ENCODE measurements at regions not wholly inside any gene's neighbourhood (a gene's known extent, or its start where the extent isn't known, plus 50 kb on each side); places are given as distances from the start of the nearest gene placed in this dataset.

GRCh38 chr20:24732599-24732998, 216.5 kb upstream of the CST7 start:
- Histone ChIP-seq H3K4me2 (ENCODE audit: low read depth, low read length) (no peak overlapping the region), H2AFZ (replicated peaks; ENCODE audit: low read length, poor library complexity) (no peak overlapping the region), H3K36me3 (ENCODE audit: control insufficient read depth, insufficient read depth, low read length) (no peaks in the 10 kb centered on the region), H3K14ac (replicated peaks; ENCODE audit: low read depth, low read length) (no peak overlapping the region), H3K79me1 (ENCODE audit: low read depth in 1 of 2, low read length in 2 of 2) (no peaks in the 10 kb centered on the region), H3K56ac (ENCODE audit: extremely low read depth, insufficient read depth, low read length) (no peak overlapping the region), H2AK9ac (replicated peaks; ENCODE audit: low read depth, low read length, poor library complexity) (no peak overlapping the region), H2AK5ac (ENCODE audit: low read depth, low read length) (no peak overlapping the region), H3K18ac (ENCODE audit: low read depth, low read length) (no peak overlapping the region), H2BK15ac (ENCODE audit: low read depth, low read length) (no peak overlapping the region), H3K9me1 (ENCODE audit: insufficient read depth, low read length) (no peaks in the 10 kb centered on the region; the same call in 1 of the 2 replicates), H4K20me1 (ENCODE audit: insufficient read depth, low read length) (no peaks in the 10 kb centered on the region), H4K5ac (ENCODE audit: low read depth, low read length) (no peak overlapping the region), H2BK5ac (ENCODE audit: low read depth, low read length, poor library complexity, severe bottlenecking) (no peak overlapping the region), H3K9me3 (ENCODE audit: control insufficient read depth, insufficient read depth, low read length) (no peaks in the 10 kb centered on the region; the same call in 1 of the 2 replicates), H3K9ac (ENCODE audit: low read depth, low read length) (no peak overlapping the region), H2BK20ac (ENCODE audit: low read depth, low read length) (no peak overlapping the region), H3K23ac (ENCODE audit: low read depth, low read length) (no peak overlapping the region), H3K27me3 (ENCODE audit: control insufficient read depth, insufficient read depth, low read length) (peaks cover 11% of the 10 kb centered on the region; the same call in 1 of the 2 replicates), H4K91ac (ENCODE audit: insufficient read depth, low read depth, low read length) (no peak overlapping the region), H4K8ac (ENCODE audit: low read depth in 2 of 2, low read length in 2 of 2) (no peak overlapping the region), H3K4ac (ENCODE audit: low read depth, low read length) (no peak overlapping the region), H2BK120ac (ENCODE audit: low read depth, low read length) (no peak overlapping the region), H3K4me3 (ENCODE audit: insufficient read depth, low read depth, low read length) (no peak overlapping the region), H3K4me1 (ENCODE audit: control insufficient read depth, insufficient read depth, low read length) (peaks cover 7% of the 10 kb centered on the region; the same call in 1 of the 2 replicates), H3K27ac (ENCODE audit: insufficient read depth, low read length) (no peak overlapping the region)
- intact Hi-C loops (cut with micrococcal nuclease) (no loop called here), dilution Hi-C loops (cut with HindIII; ENCODE audit: low sequenced_read_pairs, unreplicated experiment) (no loop called here), in situ Hi-C loops (cut with MboI; ENCODE audit: low sequenced_read_pairs) (no loop called here)
- BruUV-seq (replicated peaks): no TSS peak
- TF ChIP-seq SMC3 (IDR thresholded peaks at IDR 0.05; ENCODE audit: low read depth, low read length) (no peak), CEBPB (IDR thresholded peaks at IDR 0.05; ENCODE audit: low read depth, low read length) (no peak), MXI1 (IDR thresholded peaks at IDR 0.05; ENCODE audit: borderline replicate concordance, low read depth, low read length) (no peak), RFX5 (IDR thresholded peaks at IDR 0.05; ENCODE audit: low read depth, low read length) (no peak), ELK1 (IDR thresholded peaks at IDR 0.05; ENCODE audit: borderline replicate concordance, low read depth, low read length) (no peak), MAZ (IDR thresholded peaks at IDR 0.05; ENCODE audit: borderline replicate concordance, low read depth, low read length) (no peak), RCOR1 (IDR thresholded peaks at IDR 0.05; ENCODE audit: insufficient replicate concordance, low read length) (no peak), FOS (IDR thresholded peaks at IDR 0.05; ENCODE audit: low read depth, low read length) (no peak), NFE2L2 (IDR thresholded peaks at IDR 0.05; ENCODE audit: low read depth, low read length) (no peak), RAD21 (IDR thresholded peaks at IDR 0.05; ENCODE audit: low read length) (no peak), CHD1 (IDR thresholded peaks at IDR 0.05; ENCODE audit: low read depth, low read length) (no peak), POLR2A (IDR thresholded peaks at IDR 0.05; ENCODE audit: low read depth, low read length) (no peak)
- TF ChIP-seq, protein P1, sequence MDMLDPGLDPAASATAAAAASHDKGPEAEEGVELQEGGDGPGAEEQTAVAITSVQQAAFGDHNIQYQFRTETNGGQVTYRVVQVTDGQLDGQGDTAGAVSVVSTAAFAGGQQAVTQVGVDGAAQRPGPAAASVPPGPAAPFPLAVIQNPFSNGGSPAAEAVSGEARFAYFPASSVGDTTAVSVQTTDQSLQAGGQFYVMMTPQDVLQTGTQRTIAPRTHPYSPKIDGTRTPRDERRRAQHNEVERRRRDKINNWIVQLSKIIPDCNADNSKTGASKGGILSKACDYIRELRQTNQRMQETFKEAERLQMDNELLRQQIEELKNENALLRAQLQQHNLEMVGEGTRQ (IDR thresholded peaks at IDR 0.05; ENCODE audit: low read depth, low read length): no peak
- CTCF ChIA-PET: no interaction called here
- no peak for ATAC-seq (ENCODE audit: low read depth)
- WGBS, 2 experiments (ENCODE audit: extremely low coverage in 2 of 2, insufficient read length in 1 of 2): 100% methylated on average over 1 of the region's 4 CpGs; no CpG with 5 or more reads in 1 of the 2 experiments
- DNase-seq: no peak
- POLR2A ChIA-PET (ENCODE audit: unreplicated experiment): no interaction called here
